Liver (tissue), 3 donors: ENCODE measurements at regions not wholly inside any gene's neighbourhood (a gene's known extent, or its start where the extent isn't known, plus 50 kb on each side); places are given as distances from the start of the nearest gene placed in this dataset.

Source experiments
- FOXA1 ChIP-seq: IDR thresholded peaks from 2 replicates; pipeline ENCODE4 v1.6.1; 2016; ENCODE audit warnings: antibody characterized with exemption
- SP1 ChIP-seq: IDR thresholded peaks from 2 replicates; pipeline ENCODE4 v1.6.1; 2018; ENCODE audit warnings: antibody characterized with exemption, mild to moderate bottlenecking
- YY1 ChIP-seq: IDR thresholded peaks from 2 replicates; pipeline ENCODE4 v1.6.1; 2016; ENCODE audit warnings: antibody characterized with exemption, mild to moderate bottlenecking
- TF ChIP-seq, protein P1 (sequence below): fragments of 150-350 bp; IDR thresholded peaks from 2 replicates; pipeline ENCODE4 v1.5.1; 2017; ENCODE audit warnings: improper control_type of control experiment, low read depth, low read length; ENCODE audit not compliant: missing input control
- TF ChIP-seq, protein P2 (sequence below): IDR thresholded peaks from 2 replicates; pipeline ENCODE4 v1.6.1; 2016; ENCODE audit warnings: antibody characterized with exemption
- TF ChIP-seq, protein P3 (sequence below): IDR thresholded peaks from 2 replicates; pipeline ENCODE4 v1.6.1; 2016; ENCODE audit warnings: antibody characterized with exemption, mild to moderate bottlenecking
- donor health status: healthy.
- donor health status: healthy.

DNA sequence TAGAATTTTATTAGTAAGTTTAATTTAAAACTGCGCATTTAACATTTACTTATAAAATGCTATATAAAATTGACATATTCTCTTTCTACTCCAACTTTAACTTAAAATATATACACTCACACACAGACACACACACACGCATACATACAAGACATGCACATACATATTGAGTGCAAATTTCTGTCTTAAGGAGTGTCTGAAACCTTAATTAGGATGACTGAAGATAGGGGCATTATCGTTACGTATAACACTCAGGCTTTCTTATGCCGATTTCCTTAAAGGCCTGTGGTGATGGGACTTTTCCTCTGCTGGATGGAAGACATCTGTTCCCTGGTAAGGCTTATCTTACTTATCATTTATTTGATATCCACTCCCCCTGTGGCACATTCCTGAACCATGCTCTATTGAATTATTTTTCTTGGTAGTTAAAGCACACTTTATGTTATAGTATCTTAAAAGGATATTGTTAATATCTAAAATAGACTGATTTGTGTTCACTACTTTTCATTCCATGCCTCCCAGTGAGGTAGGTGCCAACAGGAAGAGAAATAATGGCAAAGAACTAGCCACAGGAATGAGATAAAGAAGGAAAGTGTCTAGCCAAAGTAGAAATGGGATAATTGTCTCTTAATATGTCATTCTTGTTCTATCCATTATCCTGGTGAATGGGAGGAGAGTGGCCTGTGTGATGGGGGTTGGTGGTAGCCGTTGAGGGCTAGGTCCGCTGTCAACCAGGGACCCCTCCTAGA is 92.9 kb upstream of the GPRIN3 start:
- no peak for TF ChIP-seq FOXA1
- no peak for TF ChIP-seq YY1
- TF ChIP-seq, protein P1, sequence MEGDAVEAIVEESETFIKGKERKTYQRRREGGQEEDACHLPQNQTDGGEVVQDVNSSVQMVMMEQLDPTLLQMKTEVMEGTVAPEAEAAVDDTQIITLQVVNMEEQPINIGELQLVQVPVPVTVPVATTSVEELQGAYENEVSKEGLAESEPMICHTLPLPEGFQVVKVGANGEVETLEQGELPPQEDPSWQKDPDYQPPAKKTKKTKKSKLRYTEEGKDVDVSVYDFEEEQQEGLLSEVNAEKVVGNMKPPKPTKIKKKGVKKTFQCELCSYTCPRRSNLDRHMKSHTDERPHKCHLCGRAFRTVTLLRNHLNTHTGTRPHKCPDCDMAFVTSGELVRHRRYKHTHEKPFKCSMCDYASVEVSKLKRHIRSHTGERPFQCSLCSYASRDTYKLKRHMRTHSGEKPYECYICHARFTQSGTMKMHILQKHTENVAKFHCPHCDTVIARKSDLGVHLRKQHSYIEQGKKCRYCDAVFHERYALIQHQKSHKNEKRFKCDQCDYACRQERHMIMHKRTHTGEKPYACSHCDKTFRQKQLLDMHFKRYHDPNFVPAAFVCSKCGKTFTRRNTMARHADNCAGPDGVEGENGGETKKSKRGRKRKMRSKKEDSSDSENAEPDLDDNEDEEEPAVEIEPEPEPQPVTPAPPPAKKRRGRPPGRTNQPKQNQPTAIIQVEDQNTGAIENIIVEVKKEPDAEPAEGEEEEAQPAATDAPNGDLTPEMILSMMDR, result no peak
- no peak for TF ChIP-seq SP1
- TF ChIP-seq, protein P2, sequence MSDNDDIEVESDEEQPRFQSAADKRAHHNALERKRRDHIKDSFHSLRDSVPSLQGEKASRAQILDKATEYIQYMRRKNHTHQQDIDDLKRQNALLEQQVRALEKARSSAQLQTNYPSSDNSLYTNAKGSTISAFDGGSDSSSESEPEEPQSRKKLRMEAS, result no peak
- TF ChIP-seq, protein P3, sequence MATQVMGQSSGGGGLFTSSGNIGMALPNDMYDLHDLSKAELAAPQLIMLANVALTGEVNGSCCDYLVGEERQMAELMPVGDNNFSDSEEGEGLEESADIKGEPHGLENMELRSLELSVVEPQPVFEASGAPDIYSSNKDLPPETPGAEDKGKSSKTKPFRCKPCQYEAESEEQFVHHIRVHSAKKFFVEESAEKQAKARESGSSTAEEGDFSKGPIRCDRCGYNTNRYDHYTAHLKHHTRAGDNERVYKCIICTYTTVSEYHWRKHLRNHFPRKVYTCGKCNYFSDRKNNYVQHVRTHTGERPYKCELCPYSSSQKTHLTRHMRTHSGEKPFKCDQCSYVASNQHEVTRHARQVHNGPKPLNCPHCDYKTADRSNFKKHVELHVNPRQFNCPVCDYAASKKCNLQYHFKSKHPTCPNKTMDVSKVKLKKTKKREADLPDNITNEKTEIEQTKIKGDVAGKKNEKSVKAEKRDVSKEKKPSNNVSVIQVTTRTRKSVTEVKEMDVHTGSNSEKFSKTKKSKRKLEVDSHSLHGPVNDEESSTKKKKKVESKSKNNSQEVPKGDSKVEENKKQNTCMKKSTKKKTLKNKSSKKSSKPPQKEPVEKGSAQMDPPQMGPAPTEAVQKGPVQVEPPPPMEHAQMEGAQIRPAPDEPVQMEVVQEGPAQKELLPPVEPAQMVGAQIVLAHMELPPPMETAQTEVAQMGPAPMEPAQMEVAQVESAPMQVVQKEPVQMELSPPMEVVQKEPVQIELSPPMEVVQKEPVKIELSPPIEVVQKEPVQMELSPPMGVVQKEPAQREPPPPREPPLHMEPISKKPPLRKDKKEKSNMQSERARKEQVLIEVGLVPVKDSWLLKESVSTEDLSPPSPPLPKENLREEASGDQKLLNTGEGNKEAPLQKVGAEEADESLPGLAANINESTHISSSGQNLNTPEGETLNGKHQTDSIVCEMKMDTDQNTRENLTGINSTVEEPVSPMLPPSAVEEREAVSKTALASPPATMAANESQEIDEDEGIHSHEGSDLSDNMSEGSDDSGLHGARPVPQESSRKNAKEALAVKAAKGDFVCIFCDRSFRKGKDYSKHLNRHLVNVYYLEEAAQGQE, result no peak
